ENCODE measurements at regions not wholly inside any gene's neighbourhood (a gene's known extent, or its start where the extent isn't known, plus 50 kb on each side); places are given as distances from the start of the nearest gene placed in this dataset.

- TF ChIP-seq CTCF (IDR thresholded peaks at IDR 0.05; ENCODE audit: insufficient read depth, low read depth, low read length) (no peak), EZH2 (IDR thresholded peaks at IDR 0.05; ENCODE audit: insufficient read depth, low read length) (no peak)
These were observed 274.7 kb downstream of the FOXO1 start for GRCh38 chr13:40391788-40392187.

All from astrocyte (in vitro differentiated cells and primary cell).